NCI-H2227 treated with DMSO at 0.1 percent for 48 hours (cell line): ENCODE measurements at regions not wholly inside any gene's neighbourhood (a gene's known extent, or its start where the extent isn't known, plus 50 kb on each side); places are given as distances from the start of the nearest gene placed in this dataset.
"Not testable (repeated sequence)": the region's sequence is repeated elsewhere in the genome, so short reads cannot be mapped to it uniquely, and the experiment has no call there.

ENCODE experiments used
- DNase-seq: peaks from one replicate; lab custom pipeline; 2025; lab: John Stamatoyannopoulos, UW

DNA sequence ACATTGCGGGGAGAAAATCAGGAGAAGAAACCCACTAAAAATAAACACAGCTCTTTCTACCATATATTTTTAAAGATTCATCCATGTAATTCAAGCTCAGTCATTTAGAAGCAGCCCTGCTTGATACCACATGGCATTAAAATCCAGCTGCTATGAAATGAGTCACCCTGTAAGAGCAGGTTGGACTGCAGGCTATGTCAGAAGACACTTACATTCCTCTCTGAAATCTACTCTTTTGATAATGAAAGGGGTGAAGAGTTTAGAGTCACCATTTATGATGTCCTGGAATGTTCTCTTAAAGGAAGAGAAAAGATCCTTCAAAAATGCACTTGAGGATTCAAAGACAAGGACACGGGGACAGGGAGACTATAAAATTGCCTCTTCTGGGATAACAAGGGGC lies 100.6 kb upstream of the APCDD1 start:
- DNase-seq = peak; percentile 8

GRCh38 chr18:10354241-10354811 lies 100.1 kb upstream of the APCDD1 start:
- DNase-seq = no peak

GRCh38 chr18:10354890-10355289 lies 99.5 kb upstream of the APCDD1 start:
- no peak for DNase-seq

DNA sequence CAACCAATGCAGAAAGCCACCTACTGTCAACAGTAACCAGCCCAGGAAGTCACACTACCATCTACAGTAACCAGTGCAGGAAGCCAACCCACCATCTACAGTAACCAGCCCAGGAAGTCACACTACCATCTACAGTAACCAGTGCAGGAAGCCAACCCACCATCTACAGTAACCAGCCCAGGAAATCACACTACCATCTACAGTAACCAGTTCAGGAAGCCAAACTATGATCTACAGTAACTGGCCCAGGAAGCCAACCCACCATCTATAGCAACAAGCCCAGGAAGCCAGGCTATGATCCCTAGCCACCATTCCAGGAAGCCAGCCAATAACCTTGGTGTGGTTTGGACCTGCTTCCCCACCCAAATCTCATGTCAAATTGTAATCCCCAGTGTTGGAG lies 97.4 kb upstream of the APCDD1 start:
- not testable (repeated sequence) for DNase-seq

- DNase-seq = no peak
Observed at GRCh38 chr18:10361660-10362059, 92.8 kb upstream of the APCDD1 start.

GRCh38 chr18:10365021-10365500 lies 89.4 kb upstream of the APCDD1 start:
- DNase-seq = no peak

DNA sequence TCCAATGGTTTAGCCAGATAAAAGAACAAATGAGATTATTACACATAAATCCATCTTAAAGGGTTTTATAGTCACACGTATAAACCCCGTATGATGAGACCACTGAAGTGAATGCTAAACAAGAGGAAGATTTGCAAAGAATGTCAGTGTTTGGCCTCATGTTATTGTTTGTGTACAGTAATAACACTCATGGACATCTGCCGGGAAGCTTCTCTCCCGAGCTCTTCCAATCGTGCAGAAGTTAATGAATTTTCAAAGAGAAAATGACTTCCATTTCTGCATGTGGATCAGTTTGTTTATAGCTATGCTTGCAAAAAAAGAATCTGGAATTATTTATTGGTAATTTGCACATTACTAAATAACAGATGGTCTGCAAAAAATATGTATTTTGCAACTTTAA lies 88.5 kb upstream of the APCDD1 start:
- no peak for DNase-seq

DNA sequence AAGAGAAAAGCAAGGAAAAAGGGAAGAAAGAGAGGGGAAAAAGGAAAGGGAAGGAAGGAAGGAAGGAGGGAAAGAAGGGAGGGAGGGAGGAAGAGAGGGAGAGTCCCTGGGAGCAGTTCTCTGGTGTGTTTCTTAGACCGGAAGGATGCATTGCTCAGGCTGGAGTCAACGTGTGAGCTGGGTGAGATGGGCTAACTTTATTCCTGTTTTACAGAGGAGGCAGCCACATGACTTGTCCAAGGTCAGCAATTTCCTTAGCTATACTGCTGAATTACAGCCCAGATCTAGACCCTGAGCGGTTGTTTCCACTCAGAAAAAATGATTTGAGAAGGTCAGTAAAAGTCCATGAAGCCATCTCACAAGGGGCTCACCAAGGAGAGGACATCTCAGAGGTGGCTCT lies 86.6 kb upstream of the APCDD1 start:
- DNase-seq = no peak

DNA sequence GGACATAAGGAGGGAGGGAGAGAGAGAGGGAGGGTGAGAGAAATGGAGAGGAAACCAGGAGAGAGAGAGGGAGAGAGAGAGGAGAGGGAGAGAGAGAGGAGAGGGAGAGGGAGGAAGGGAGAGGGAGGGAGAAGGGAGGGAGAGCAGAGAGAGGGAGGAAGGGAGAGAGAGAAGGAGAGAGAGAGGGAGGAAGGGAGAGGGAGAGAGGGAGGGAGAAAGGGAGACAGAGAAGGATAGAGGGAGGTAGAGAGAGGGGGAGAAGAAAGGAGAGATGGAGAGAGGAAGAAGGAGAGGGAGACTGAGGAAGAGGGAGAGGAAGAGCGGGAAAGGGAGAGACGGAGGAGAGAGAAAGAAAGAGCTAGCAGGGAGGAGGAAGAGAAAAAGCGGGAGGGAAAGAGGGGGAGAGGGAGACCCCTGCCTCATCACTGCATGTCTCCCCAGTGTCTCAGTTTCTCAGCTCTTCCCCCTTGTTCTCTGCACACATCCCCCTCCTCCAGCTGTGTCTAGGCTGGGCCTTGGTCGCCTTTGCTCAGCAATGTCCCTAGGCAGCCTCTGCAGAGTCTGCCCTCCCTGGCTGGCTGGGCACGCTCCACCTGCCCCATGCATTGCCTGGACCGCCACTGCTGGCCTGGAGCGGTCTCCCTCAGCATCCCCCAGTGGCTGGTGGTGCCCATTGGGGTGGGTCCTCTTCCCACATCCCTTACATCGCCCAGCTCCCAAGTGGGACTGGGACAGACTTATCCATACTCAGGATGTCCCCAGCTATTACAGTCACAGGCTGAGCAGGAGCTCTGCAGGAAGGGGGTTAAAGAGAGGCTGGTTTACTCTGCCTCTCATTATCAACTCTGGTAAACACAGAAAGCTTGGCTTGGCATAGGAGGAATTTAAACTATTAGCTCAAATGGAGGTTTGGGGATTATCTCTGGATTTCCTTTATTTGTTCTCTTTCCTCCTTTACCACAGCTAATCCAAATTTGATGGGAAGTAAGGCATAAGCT lies 85.7 kb upstream of the APCDD1 start:
- no peak for DNase-seq

- DNase-seq = no peak
Observed at GRCh38 chr18:10370716-10371115, 83.7 kb upstream of the APCDD1 start.

DNA sequence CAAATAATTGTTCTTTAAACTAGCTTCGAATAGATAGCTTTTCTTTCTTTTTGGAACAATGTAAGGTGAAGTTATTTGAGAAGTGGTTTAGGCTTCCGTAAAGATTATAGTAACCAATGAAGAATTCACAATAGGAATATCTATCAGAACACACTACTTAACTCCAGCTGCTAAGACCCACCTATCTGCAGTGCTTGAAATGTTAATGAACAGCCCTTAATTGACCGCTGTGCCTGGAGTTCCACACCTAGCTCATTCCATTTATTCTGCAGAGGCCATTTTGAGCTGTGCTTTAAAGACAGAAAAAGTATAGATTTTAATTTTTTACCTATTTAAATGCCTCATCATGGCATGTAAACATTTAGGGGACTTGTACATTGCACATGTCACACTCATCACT lies 83.3 kb upstream of the APCDD1 start:
- DNase-seq = no peak

DNA sequence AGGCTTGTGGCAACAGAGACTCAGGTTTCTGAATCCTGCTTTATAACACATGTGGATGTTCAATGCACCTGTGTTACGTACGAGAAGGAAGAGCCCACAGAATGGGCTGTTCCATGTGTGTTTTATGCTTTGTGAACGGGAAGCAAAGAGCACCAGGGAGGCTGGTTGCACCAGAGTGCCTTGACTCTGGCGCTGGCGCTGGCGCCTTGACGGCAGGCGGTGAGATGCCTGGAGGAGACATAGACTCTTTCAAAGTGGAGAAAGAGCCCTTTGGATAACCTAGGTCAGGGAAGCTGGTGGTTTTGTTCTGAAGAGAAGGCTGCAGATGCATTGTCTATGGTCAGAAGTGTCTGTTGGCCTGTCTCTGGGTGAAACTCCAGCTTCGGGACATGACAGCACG lies 80.2 kb upstream of the APCDD1 start:
- no peak for DNase-seq

GRCh38 chr18:10374636-10375293 lies 79.7 kb upstream of the APCDD1 start:
- DNase-seq = no peak

DNA sequence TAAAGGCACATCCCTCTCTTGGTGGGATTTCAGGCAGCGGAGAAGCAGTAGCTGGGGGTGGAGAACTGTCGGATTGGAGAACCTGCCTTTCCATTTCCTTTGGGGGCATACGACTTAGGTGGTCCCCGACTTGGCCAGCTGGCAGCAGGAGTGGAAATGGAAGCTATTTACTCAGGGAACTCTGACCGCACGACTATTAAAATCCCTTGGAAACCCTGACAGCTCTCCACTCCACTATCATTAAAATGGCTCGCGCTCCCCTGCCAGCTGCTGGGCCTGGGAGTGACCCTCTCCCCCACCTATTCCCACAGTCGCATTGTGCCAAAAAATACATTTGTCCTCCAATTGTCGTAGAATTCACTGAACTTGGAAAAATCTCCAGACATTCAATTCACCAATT lies 77.7 kb upstream of the APCDD1 start:
- peak; percentile 74 for DNase-seq

GRCh38 chr18:10377956-10378355 lies 76.5 kb upstream of the APCDD1 start:
- no peak for DNase-seq

DNA sequence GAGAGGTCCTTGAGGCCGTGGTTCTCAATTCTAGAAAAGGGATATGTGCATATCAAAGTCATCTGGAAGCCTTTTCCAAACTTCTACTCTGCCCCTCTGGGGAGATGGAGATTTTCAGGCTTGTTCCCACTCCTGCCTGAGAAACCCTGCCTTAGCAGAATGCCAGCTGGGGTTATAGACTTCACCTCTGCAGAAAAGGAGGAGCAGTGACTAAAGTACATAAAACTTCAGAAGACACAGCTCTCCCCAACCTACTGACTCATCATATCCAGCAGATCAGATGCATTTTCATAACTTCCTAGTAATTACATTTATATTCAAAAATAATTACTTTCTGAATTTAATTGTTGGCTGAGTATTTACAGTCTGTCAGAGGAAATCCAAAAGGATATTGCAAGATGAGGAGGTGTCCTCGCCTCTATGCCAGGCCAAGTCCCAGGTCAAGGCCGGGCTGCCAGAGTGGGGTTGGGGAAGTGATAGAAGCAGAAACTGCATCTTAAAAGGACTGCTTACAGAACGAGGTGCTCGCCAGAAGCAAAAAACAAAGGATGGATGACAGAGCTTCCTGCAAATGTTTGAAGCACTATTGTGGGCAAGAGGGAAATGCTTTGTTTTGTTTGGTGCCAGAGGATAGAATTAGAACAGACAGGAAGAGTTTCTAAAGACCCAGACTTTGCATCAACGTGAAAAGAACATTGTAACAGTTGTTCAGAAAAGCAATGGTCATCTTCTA lies 75.6 kb upstream of the APCDD1 start:
- DNase-seq = no peak

- no peak for DNase-seq
Observed at GRCh38 chr18:10379522-10379921, 74.9 kb upstream of the APCDD1 start.

DNA sequence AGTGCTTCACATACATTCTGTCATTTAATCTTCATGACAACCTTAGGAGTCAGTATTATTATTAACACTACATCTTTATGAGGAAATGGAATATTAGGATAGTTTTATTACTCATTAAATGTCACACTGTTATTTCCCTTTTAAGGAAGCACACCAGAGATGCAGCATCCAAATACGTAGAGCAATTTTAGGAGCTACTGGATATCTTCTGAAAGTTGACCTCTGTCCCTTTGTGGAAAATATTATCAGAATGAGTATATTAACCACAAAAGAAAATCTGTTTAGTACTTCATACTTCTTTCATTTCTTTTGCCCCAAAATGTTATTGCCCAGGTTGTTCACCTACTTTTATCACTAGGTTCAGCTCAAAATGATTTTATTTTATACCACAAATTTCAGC lies 72.9 kb upstream of the APCDD1 start:
- DNase-seq = no peak

GRCh38 chr18:10381951-10382350 lies 72.5 kb upstream of the APCDD1 start:
- no peak for DNase-seq

GRCh38 chr18:10386049-10386448 lies 68.4 kb upstream of the APCDD1 start:
- DNase-seq = no peak

- no peak for DNase-seq
Observed at GRCh38 chr18:10386956-10387355, 67.5 kb upstream of the APCDD1 start.

GRCh38 chr18:10387399-10387798 lies 67.0 kb upstream of the APCDD1 start:
- no peak for DNase-seq
